Panc1 (cell line): ENCODE measurements at regions not wholly inside any gene's neighbourhood (a gene's known extent, or its start where the extent isn't known, plus 50 kb on each side); places are given as distances from the start of the nearest gene placed in this dataset.

Source experiments
- ATAC-seq: fragments of 200-7000 bp; cut with Tn5 transposase; 2 replicates; pipeline ENCODE4 v1.9.1; 2020; ENCODE audit warnings: mild to moderate bottlenecking, moderate library complexity
- BruUV-seq: library from RNA; stranded (reverse); fragments of 400-500 nt; replicated peaks from 2 replicates; lab custom pipeline; 2021; lab: Mats Ljungman, UMichigan
- CTCF ChIA-PET: fragments of 300-600 bp; sonication (Branson Sonifier 250); formaldehyde crosslinking; loops from one replicate; lab custom pipeline; 2022; ENCODE audit warnings: antibody characterized with exemption; lab: Charles Lee
- POLR2A ChIA-PET: fragments of 300-600 bp; sonication (Branson Sonifier 250); formaldehyde crosslinking; loops from one replicate; lab custom pipeline; 2022; ENCODE audit warnings: antibody characterized with exemption; lab: Charles Lee
- DNase-seq: peaks from one replicate; pipeline ENCODE4 v3.0.0-alpha.2; 2010; ENCODE audit warnings: low read depth, low spot score
- H3K27ac ChIP-seq: 2 replicates; pipeline ENCODE4 v1.5.1; 2011; ENCODE audit warnings: mild to moderate bottlenecking, low read length, inconsistent platforms
- H3K27me3 ChIP-seq: fragments of 200-500 bp; sonication (Bioruptor generic); 2 replicates; pipeline ENCODE4 v1.6.0; 2014; ENCODE audit warnings: low read length, inconsistent platforms; ENCODE audit not compliant: control insufficient read depth, insufficient read depth
- H3K36me3 ChIP-seq: fragments of 200-500 bp; sonication (Bioruptor generic); 2 replicates; pipeline ENCODE4 v1.5.1; 2014; ENCODE audit warnings: inconsistent platforms, mild to moderate bottlenecking, low read length, moderate library complexity; ENCODE audit not compliant: control insufficient read depth, insufficient read depth
- H3K4me1 ChIP-seq: 2 replicates; pipeline ENCODE4 v1.5.1; 2011; ENCODE audit warnings: inconsistent platforms, mild to moderate bottlenecking, low read length, moderate library complexity; ENCODE audit not compliant: control insufficient read depth, insufficient read depth
- H3K4me3 ChIP-seq, 2 experiments: 2 replicates each; pipeline ENCODE4 v1.5.1; 2011 to 2012; ENCODE audit warnings: low read depth in 2 of 2, low read length in 2 of 2, mild to moderate bottlenecking in 2 of 2, inconsistent platforms in 1 of 2, moderate library complexity in 1 of 2
- H3K9me3 ChIP-seq: fragments of 200-500 bp; sonication (Bioruptor generic); 2 replicates; pipeline ENCODE4 v1.5.1; 2014; ENCODE audit warnings: low read depth, mild to moderate bottlenecking, inconsistent platforms, low read length, moderate library complexity; ENCODE audit not compliant: control insufficient read depth, insufficient read depth
- CTCF ChIP-seq: fragments of 450-650 bp; IDR thresholded peaks from 2 replicates; pipeline ENCODE4 v1.5.1; 2017; ENCODE audit warnings: mild to moderate bottlenecking
- POLR2AphosphoS5 ChIP-seq: IDR thresholded peaks from 2 replicates; pipeline ENCODE4 v1.6.1; 2012; ENCODE audit warnings: mild to moderate bottlenecking, low read depth, low read length, moderate library complexity
- SIN3A ChIP-seq: IDR thresholded peaks from 2 replicates; pipeline ENCODE4 v1.6.1; 2012; ENCODE audit warnings: low read depth, mild to moderate bottlenecking, low read length, moderate library complexity, borderline replicate concordance; ENCODE audit not compliant: insufficient read depth
- TCF7L2 ChIP-seq: IDR thresholded peaks from 2 replicates; pipeline ENCODE4 v1.6.1; 2011; ENCODE audit warnings: mild to moderate bottlenecking, low read depth, low read length, inconsistent platforms
- in situ Hi-C: cut with HindIII; loops from 2 replicates; pipeline ENCODE4 v1.10.0; 2016; ENCODE audit warnings: low sequenced_read_pairs, low pct_unique_long_range_greater_than_20kb
- intact Hi-C: fragments of 100-400 bp; cut with micrococcal nuclease; formaldehyde crosslinking; loops from one replicate; pipeline ENCODE4 v1.10.0; 2022; ENCODE audit not compliant: unreplicated experiment
- TF ChIP-seq, protein P1 (sequence below), 2 experiments: IDR thresholded peaks; 2 replicates each; pipeline ENCODE4 v1.6.1; 2011 to 2012; ENCODE audit warnings: low read depth in 2 of 2, control low read depth in 1 of 2, low read length in 1 of 2, mild to moderate bottlenecking in 1 of 2, moderate library complexity in 1 of 2; ENCODE audit not compliant: insufficient read depth in 1 of 2

- ATAC-seq = no peak
- no TSS peak for BruUV-seq
- no peak overlapping the region for H3K4me3 ChIP-seq
- POLR2A ChIA-PET = no interaction called here
- TF ChIP-seq CTCF (no peak), POLR2AphosphoS5 (no peak), TCF7L2 (no peak), SIN3A (no peak)
- TF ChIP-seq, protein P1, sequence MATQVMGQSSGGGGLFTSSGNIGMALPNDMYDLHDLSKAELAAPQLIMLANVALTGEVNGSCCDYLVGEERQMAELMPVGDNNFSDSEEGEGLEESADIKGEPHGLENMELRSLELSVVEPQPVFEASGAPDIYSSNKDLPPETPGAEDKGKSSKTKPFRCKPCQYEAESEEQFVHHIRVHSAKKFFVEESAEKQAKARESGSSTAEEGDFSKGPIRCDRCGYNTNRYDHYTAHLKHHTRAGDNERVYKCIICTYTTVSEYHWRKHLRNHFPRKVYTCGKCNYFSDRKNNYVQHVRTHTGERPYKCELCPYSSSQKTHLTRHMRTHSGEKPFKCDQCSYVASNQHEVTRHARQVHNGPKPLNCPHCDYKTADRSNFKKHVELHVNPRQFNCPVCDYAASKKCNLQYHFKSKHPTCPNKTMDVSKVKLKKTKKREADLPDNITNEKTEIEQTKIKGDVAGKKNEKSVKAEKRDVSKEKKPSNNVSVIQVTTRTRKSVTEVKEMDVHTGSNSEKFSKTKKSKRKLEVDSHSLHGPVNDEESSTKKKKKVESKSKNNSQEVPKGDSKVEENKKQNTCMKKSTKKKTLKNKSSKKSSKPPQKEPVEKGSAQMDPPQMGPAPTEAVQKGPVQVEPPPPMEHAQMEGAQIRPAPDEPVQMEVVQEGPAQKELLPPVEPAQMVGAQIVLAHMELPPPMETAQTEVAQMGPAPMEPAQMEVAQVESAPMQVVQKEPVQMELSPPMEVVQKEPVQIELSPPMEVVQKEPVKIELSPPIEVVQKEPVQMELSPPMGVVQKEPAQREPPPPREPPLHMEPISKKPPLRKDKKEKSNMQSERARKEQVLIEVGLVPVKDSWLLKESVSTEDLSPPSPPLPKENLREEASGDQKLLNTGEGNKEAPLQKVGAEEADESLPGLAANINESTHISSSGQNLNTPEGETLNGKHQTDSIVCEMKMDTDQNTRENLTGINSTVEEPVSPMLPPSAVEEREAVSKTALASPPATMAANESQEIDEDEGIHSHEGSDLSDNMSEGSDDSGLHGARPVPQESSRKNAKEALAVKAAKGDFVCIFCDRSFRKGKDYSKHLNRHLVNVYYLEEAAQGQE (IDR thresholded peaks at IDR 0.05; ENCODE audit: insufficient read depth in 1 of 2, low read depth in 2 of 2, low read length in 1 of 2) = no peak
- H3K27ac ChIP-seq = no peak overlapping the region
- DNase-seq = no peak
- CTCF ChIA-PET = no interaction called here
- in situ Hi-C loops (no loop called here), intact Hi-C loops (no loop called here)
- H3K4me1 ChIP-seq = no peaks in the 10 kb centered on the region
- H3K9me3 ChIP-seq = no peaks in the 10 kb centered on the region
- H3K36me3 ChIP-seq = no peaks in the 10 kb centered on the region
- H3K27me3 ChIP-seq = no peaks in the 10 kb centered on the region
Observed at GRCh38 chr3:55165704-55166405, 238.0 kb upstream of the LRTM1 start.

- H3K27me3 ChIP-seq = no peaks in the 10 kb centered on the region
- intact Hi-C loops = no loop called here
- no peak overlapping the region for H3K27ac ChIP-seq
- no peaks in the 10 kb centered on the region for H3K4me1 ChIP-seq
- ATAC-seq (no peak), DNase-seq (no peak)
- in situ Hi-C loops = no loop called here
- no peaks in the 10 kb centered on the region for H3K36me3 ChIP-seq
- BruUV-seq = no TSS peak
- no peak overlapping the region for H3K4me3 ChIP-seq
- TF ChIP-seq TCF7L2 (no peak), POLR2AphosphoS5 (no peak), SIN3A (no peak), CTCF (no peak)
- TF ChIP-seq, protein P1 (IDR thresholded peaks at IDR 0.05; ENCODE audit: insufficient read depth in 1 of 2, low read depth in 2 of 2, low read length in 1 of 2) = no peak
- ChIA-PET POLR2A (no interaction called here), CTCF (no interaction called here)
- H3K9me3 ChIP-seq = no peaks in the 10 kb centered on the region
Observed at GRCh38 chr3:55165278-55165677, 237.4 kb upstream of the LRTM1 start.
